HL-60 (cell line): ENCODE measurements at regions not wholly inside any gene's neighbourhood (a gene's known extent, or its start where the extent isn't known, plus 50 kb on each side); places are given as distances from the start of the nearest gene placed in this dataset.

Experiments
- GABPA ChIP-seq: IDR thresholded peaks from 2 replicates; pipeline ENCODE4 v1.6.1; 2012; ENCODE audit warnings: low read depth
- POLR2AphosphoS5 ChIP-seq: IDR thresholded peaks from 2 replicates; pipeline ENCODE4 v1.6.1; 2012; ENCODE audit warnings: low read depth
- REST ChIP-seq: IDR thresholded peaks from 2 replicates; pipeline ENCODE4 v1.6.1; 2012; ENCODE audit warnings: low read depth; ENCODE audit not compliant: insufficient replicate concordance
- SPI1 ChIP-seq: IDR thresholded peaks from 2 replicates; pipeline ENCODE4 v1.6.1; 2012; ENCODE audit warnings: low read depth, mild to moderate bottlenecking, borderline replicate concordance
- TF ChIP-seq, protein P1 (sequence below): IDR thresholded peaks from one replicate; pipeline ENCODE4 v1.5.1; 2011; ENCODE audit warnings: low read length, control low read depth, inconsistent platforms; ENCODE audit not compliant: insufficient read depth

GRCh38 chr6:149247385-149247763 is 70.1 kb upstream of the TAB2 start:
- no peak for TF ChIP-seq POLR2AphosphoS5
- TF ChIP-seq, protein P1, sequence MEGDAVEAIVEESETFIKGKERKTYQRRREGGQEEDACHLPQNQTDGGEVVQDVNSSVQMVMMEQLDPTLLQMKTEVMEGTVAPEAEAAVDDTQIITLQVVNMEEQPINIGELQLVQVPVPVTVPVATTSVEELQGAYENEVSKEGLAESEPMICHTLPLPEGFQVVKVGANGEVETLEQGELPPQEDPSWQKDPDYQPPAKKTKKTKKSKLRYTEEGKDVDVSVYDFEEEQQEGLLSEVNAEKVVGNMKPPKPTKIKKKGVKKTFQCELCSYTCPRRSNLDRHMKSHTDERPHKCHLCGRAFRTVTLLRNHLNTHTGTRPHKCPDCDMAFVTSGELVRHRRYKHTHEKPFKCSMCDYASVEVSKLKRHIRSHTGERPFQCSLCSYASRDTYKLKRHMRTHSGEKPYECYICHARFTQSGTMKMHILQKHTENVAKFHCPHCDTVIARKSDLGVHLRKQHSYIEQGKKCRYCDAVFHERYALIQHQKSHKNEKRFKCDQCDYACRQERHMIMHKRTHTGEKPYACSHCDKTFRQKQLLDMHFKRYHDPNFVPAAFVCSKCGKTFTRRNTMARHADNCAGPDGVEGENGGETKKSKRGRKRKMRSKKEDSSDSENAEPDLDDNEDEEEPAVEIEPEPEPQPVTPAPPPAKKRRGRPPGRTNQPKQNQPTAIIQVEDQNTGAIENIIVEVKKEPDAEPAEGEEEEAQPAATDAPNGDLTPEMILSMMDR = no peak
- TF ChIP-seq REST = no peak
- TF ChIP-seq SPI1 = no peak
- no peak for TF ChIP-seq GABPA
